ENCODE measurements at regions not wholly inside any gene's neighbourhood (a gene's known extent, or its start where the extent isn't known, plus 50 kb on each side); places are given as distances from the start of the nearest gene placed in this dataset.

DNA sequence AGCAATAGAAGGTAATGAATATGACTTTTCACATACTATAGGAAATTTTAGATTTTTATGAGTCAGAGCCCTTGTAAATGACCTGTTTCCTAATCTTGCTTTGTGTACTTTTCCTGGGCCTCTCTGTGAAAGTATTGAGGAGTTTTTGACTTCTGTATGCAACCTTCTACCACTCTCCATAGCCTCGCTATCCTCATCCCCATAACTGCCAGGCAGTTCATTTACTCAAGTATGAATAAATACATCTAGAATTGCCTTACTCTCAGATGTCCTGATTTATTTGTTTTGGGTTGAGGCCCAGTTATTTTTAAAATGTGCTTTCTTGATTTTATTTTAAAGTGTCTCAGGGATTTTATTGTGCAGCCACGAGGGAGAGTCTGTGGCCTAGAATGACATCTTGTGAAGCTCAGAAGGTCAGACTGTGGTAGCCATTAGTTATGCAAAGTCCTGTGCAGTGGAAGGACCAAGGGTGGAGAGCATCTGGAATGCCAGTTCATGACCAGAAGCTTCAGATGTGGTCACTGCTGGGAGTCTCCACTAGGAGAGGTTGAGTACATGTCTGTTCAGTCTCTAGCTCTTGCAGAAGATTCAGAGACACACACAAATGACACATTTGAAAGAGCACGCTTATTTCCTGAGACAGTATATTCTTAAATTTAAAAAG lies 346.2 kb upstream of the IMPG1 start:
- TF ChIP-seq, protein P1, sequence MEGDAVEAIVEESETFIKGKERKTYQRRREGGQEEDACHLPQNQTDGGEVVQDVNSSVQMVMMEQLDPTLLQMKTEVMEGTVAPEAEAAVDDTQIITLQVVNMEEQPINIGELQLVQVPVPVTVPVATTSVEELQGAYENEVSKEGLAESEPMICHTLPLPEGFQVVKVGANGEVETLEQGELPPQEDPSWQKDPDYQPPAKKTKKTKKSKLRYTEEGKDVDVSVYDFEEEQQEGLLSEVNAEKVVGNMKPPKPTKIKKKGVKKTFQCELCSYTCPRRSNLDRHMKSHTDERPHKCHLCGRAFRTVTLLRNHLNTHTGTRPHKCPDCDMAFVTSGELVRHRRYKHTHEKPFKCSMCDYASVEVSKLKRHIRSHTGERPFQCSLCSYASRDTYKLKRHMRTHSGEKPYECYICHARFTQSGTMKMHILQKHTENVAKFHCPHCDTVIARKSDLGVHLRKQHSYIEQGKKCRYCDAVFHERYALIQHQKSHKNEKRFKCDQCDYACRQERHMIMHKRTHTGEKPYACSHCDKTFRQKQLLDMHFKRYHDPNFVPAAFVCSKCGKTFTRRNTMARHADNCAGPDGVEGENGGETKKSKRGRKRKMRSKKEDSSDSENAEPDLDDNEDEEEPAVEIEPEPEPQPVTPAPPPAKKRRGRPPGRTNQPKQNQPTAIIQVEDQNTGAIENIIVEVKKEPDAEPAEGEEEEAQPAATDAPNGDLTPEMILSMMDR (conservative IDR thresholded peaks at IDR 0.05; ENCODE audit: low read depth, low read length) = no peak
- no peak for TF ChIP-seq EZH2 (IDR thresholded peaks at IDR 0.05; ENCODE audit: borderline replicate concordance, low read depth, low read length, poor library complexity, severe bottlenecking)

Data from A673 (cell line).